ENCODE measurements at regions not wholly inside any gene's neighbourhood (a gene's known extent, or its start where the extent isn't known, plus 50 kb on each side); places are given as distances from the start of the nearest gene placed in this dataset.
"Not testable (repeated sequence)": the region's sequence is repeated elsewhere in the genome, so short reads cannot be mapped to it uniquely, and the experiment has no call there.

GRCh38 chr1:233722212-233722979 is 108.5 kb downstream of the KCNK1 start:
- H3K36me3 Mint-ChIP-seq (ENCODE audit: low read depth), result no peaks in the 10 kb centered on the region
- no peaks in the 10 kb centered on the region for H3K4me1 Mint-ChIP-seq
- DNase-seq, result no peak
- no peaks in the 10 kb centered on the region for H3K27me3 Mint-ChIP-seq
- H3K27ac Mint-ChIP-seq, result no peak overlapping the region
- peaks cover 5% of the 10 kb centered on the region for H3K9me3 Mint-ChIP-seq
- CTCF ChIA-PET, result interaction anchor here (0.7 kb wide), 1 partner anchor 147 kb away, joined by 3 read pairs; no protein-coding TSS in a partner anchor
- no peak overlapping the region for H3K4me3 Mint-ChIP-seq
- POLR2A ChIA-PET, result no interaction called here

GRCh38 chr1:233723387-233723786 is 109.5 kb downstream of the KCNK1 start:
- ChIA-PET POLR2A (no interaction called here), CTCF (interaction anchor here (0.7 kb wide), 2 partner anchors 148 to 871 kb away, joined by 3 read pairs; no protein-coding TSS in a partner anchor)
- peaks cover 5% of the 10 kb centered on the region for H3K9me3 Mint-ChIP-seq
- no peak for DNase-seq
- no peaks in the 10 kb centered on the region for H3K36me3 Mint-ChIP-seq (ENCODE audit: low read depth)
- H3K27ac Mint-ChIP-seq, result no peak overlapping the region
- H3K27me3 Mint-ChIP-seq, result no peaks in the 10 kb centered on the region
- H3K4me3 Mint-ChIP-seq, result no peak overlapping the region
- H3K4me1 Mint-ChIP-seq, result no peaks in the 10 kb centered on the region

- H3K27ac Mint-ChIP-seq; H3K36me3 Mint-ChIP-seq (ENCODE audit: low read depth); H3K9me3 Mint-ChIP-seq; H3K4me3 Mint-ChIP-seq; H3K27me3 Mint-ChIP-seq; POLR2A ChIA-PET; H3K4me1 Mint-ChIP-seq; CTCF ChIA-PET; DNase-seq: not testable (repeated sequence)
Measured at GRCh38 chr1:233724131-233724631, 110.3 kb downstream of the KCNK1 start.

GRCh38 chr1:233725423-233725822 is 111.5 kb downstream of the KCNK1 start:
- Mint-ChIP-seq H3K9me3 (peaks cover 5% of the 10 kb centered on the region), H3K36me3 (ENCODE audit: low read depth) (no peaks in the 10 kb centered on the region), H3K4me1 (no peaks in the 10 kb centered on the region), H3K4me3 (no peak overlapping the region), H3K27ac (no peak overlapping the region), H3K27me3 (no peaks in the 10 kb centered on the region)
- POLR2A ChIA-PET, result no interaction called here
- CTCF ChIA-PET, result no interaction called here
- no peak for DNase-seq

GRCh38 chr1:233728721-233729120 is 114.8 kb downstream of the KCNK1 start:
- no peaks in the 10 kb centered on the region for H3K27me3 Mint-ChIP-seq
- ChIA-PET CTCF (no interaction called here), POLR2A (no interaction called here)
- no peak overlapping the region for H3K27ac Mint-ChIP-seq
- DNase-seq, result no peak
- H3K36me3 Mint-ChIP-seq (ENCODE audit: low read depth), result no peaks in the 10 kb centered on the region
- H3K4me1 Mint-ChIP-seq, result no peaks in the 10 kb centered on the region
- peaks cover 5% of the 10 kb centered on the region for H3K9me3 Mint-ChIP-seq
- H3K4me3 Mint-ChIP-seq, result no peak overlapping the region

GRCh38 chr1:233730380-233730779 is 116.5 kb downstream of the KCNK1 start:
- Mint-ChIP-seq H3K9me3 (no peaks in the 10 kb centered on the region), H3K4me3 (no peak overlapping the region), H3K27ac (no peak overlapping the region), H3K27me3 (no peaks in the 10 kb centered on the region), H3K4me1 (no peaks in the 10 kb centered on the region), H3K36me3 (ENCODE audit: low read depth) (no peaks in the 10 kb centered on the region)
- DNase-seq, result no peak
- ChIA-PET POLR2A (no interaction called here), CTCF (no interaction called here)

- Mint-ChIP-seq H3K4me1 (no peaks in the 10 kb centered on the region), H3K27me3 (no peaks in the 10 kb centered on the region), H3K36me3 (ENCODE audit: low read depth) (no peaks in the 10 kb centered on the region), H3K27ac (no peak overlapping the region), H3K4me3 (no peak overlapping the region), H3K9me3 (no peaks in the 10 kb centered on the region)
- ChIA-PET CTCF (no interaction called here), POLR2A (no interaction called here)
- no peak for DNase-seq
Measured at GRCh38 chr1:233730809-233731208, 116.9 kb downstream of the KCNK1 start.

GRCh38 chr1:233732206-233732605 is 118.3 kb downstream of the KCNK1 start:
- Mint-ChIP-seq H3K4me3 (no peak overlapping the region), H3K27ac (no peak overlapping the region), H3K27me3 (no peaks in the 10 kb centered on the region), H3K9me3 (no peaks in the 10 kb centered on the region), H3K36me3 (ENCODE audit: low read depth) (no peaks in the 10 kb centered on the region), H3K4me1 (no peaks in the 10 kb centered on the region)
- no peak for DNase-seq
- ChIA-PET POLR2A (no interaction called here), CTCF (no interaction called here)

- DNase-seq, result no peak
- Mint-ChIP-seq H3K9me3 (no peaks in the 10 kb centered on the region), H3K27me3 (no peaks in the 10 kb centered on the region), H3K36me3 (ENCODE audit: low read depth) (no peaks in the 10 kb centered on the region), H3K27ac (no peak overlapping the region), H3K4me1 (no peaks in the 10 kb centered on the region), H3K4me3 (no peak overlapping the region)
- CTCF ChIA-PET, result no interaction called here
- POLR2A ChIA-PET, result no interaction called here
Measured at GRCh38 chr1:233734456-233734855, 120.5 kb downstream of the KCNK1 start.

GRCh38 chr1:233735331-233735730 is 121.4 kb downstream of the KCNK1 start:
- H3K36me3 Mint-ChIP-seq (ENCODE audit: low read depth), result no peaks in the 10 kb centered on the region
- no peaks in the 10 kb centered on the region for H3K9me3 Mint-ChIP-seq
- ChIA-PET CTCF (interaction anchor here (0.6 kb wide), 1 partner anchor 66 kb away, joined by 3 read pairs; no protein-coding TSS in a partner anchor), POLR2A (no interaction called here)
- no peak overlapping the region for H3K27ac Mint-ChIP-seq
- no peaks in the 10 kb centered on the region for H3K27me3 Mint-ChIP-seq
- DNase-seq, result no peak
- no peak overlapping the region for H3K4me3 Mint-ChIP-seq
- no peaks in the 10 kb centered on the region for H3K4me1 Mint-ChIP-seq

GRCh38 chr1:233735847-233736246 is 121.9 kb downstream of the KCNK1 start:
- ChIA-PET POLR2A (no interaction called here), CTCF (interaction anchor here (0.6 kb wide), 1 partner anchor 65 kb away, joined by 3 read pairs; no protein-coding TSS in a partner anchor)
- Mint-ChIP-seq H3K27me3 (no peaks in the 10 kb centered on the region), H3K4me3 (no peak overlapping the region), H3K4me1 (no peaks in the 10 kb centered on the region), H3K36me3 (ENCODE audit: low read depth) (no peaks in the 10 kb centered on the region), H3K9me3 (no peaks in the 10 kb centered on the region), H3K27ac (no peak overlapping the region)
- DNase-seq, result no peak

GRCh38 chr1:233737341-233737740 is 123.4 kb downstream of the KCNK1 start:
- DNase-seq, result no peak
- Mint-ChIP-seq H3K36me3 (ENCODE audit: low read depth) (no peaks in the 10 kb centered on the region), H3K4me3 (no peak overlapping the region), H3K4me1 (no peaks in the 10 kb centered on the region), H3K27ac (no peak overlapping the region), H3K9me3 (no peaks in the 10 kb centered on the region), H3K27me3 (no peaks in the 10 kb centered on the region)
- CTCF ChIA-PET, result no interaction called here
- POLR2A ChIA-PET, result no interaction called here

- POLR2A ChIA-PET, result no interaction called here
- no peak overlapping the region for H3K27ac Mint-ChIP-seq
- peaks cover 3% of the 10 kb centered on the region for H3K27me3 Mint-ChIP-seq
- H3K9me3 Mint-ChIP-seq, result no peaks in the 10 kb centered on the region
- DNase-seq, result no peak
- H3K4me1 Mint-ChIP-seq, result no peaks in the 10 kb centered on the region
- CTCF ChIA-PET, result no interaction called here
- no peak overlapping the region for H3K4me3 Mint-ChIP-seq
- H3K36me3 Mint-ChIP-seq (ENCODE audit: low read depth), result no peaks in the 10 kb centered on the region
Measured at GRCh38 chr1:233738396-233738795, 124.5 kb downstream of the KCNK1 start.

- Mint-ChIP-seq H3K36me3 (ENCODE audit: low read depth) (no peaks in the 10 kb centered on the region), H3K4me1 (no peaks in the 10 kb centered on the region), H3K9me3 (no peaks in the 10 kb centered on the region), H3K27ac (no peak overlapping the region), H3K27me3 (peaks cover 3% of the 10 kb centered on the region), H3K4me3 (no peak overlapping the region)
- ChIA-PET POLR2A (no interaction called here), CTCF (no interaction called here)
- no peak for DNase-seq
Measured at GRCh38 chr1:233738850-233739249, 124.9 kb downstream of the KCNK1 start.
